K562 (cell line): ENCODE measurements at regions not wholly inside any gene's neighbourhood (a gene's known extent, or its start where the extent isn't known, plus 50 kb on each side); places are given as distances from the start of the nearest gene placed in this dataset.

Experiments
- ATAC-seq: fragments of 200-7000 bp; cut with Tn5 transposase; 3 replicates; pipeline ENCODE4 v1.9.1; 2020; ENCODE audit warnings: moderate library complexity
- BruUV-seq: library from RNA; stranded (reverse); fragments of 400-500 nt; replicated peaks from 2 replicates; lab custom pipeline; 2021; lab: Mats Ljungman, UMichigan
- CTCF ChIA-PET: fragments of 300-600 bp; formaldehyde crosslinking; extraction: SDS; loops from one replicate; lab custom pipeline; 2021; ENCODE audit warnings: low intra/inter-chr PET ratio; lab: Yijun Ruan, JAX
- POLR2A ChIA-PET: fragments of 300-600, 350-650 bp; sonication (Branson Sonifier 250); formaldehyde crosslinking; extraction: SDS; loops from one replicate; lab custom pipeline; 2021; ENCODE audit warnings: antibody characterized with exemption, inconsistent platforms; lab: Yijun Ruan, JAX
- DNase-seq, 4 experiments: peaks; one replicate each; pipeline versions ENCODE4 v3.0.0 to v3.0.0-alpha.2; 2011 to 2018; ENCODE audit warnings: low spot score in 3 of 4, mixed read lengths in 3 of 4; ENCODE audit errors: extremely low read depth in 1 of 4
- FAIRE-seq: peaks from 2 replicates; lab custom pipeline; 2011; peaks lifted over from hg19 to GRCh38; lab: Jason Lieb, UNC
- H2AFZ ChIP-seq: 2 replicates; pipeline ENCODE4 v1.6.0; 2011; ENCODE audit warnings: low read depth, low read length, control low read depth, inconsistent platforms
- H3K27ac ChIP-seq: fragments of 200-600 bp; 3 replicates; pipeline ENCODE4 v1.8.0; 2011; ENCODE audit warnings: low read depth, mild to moderate bottlenecking, control low read depth, inconsistent platforms, low read length, moderate library complexity, mixed read lengths; ENCODE audit errors: extremely low read depth
- H3K27me3 ChIP-seq, 2 experiments: fragments of 300-600 bp in 1 of 2; 2 replicates in 1 of 2; 3 replicates in 1 of 2; pipeline versions ENCODE4 v1.6.0 to v1.8.0; 2011; ENCODE audit warnings: inconsistent platforms in 2 of 2, low read length in 2 of 2, mild to moderate bottlenecking in 1 of 2, mixed read lengths in 1 of 2, moderate library complexity in 1 of 2; ENCODE audit not compliant: control insufficient read depth in 2 of 2, insufficient read depth in 2 of 2
- H3K36me3 ChIP-seq: fragments of 300-600 bp; 3 replicates; pipeline ENCODE4 v1.8.0; 2011; ENCODE audit warnings: mild to moderate bottlenecking, low read length, inconsistent platforms; ENCODE audit not compliant: control insufficient read depth, insufficient read depth
- H3K4me1 ChIP-seq, 2 experiments: fragments of 200-600 bp in 1 of 2; replicated peaks in 1 of 2; 2 replicates in 1 of 2; 3 replicates in 1 of 2; pipeline versions ENCODE4 v1.5.1 to v1.8.0; 2011; ENCODE audit warnings: inconsistent platforms in 2 of 2, low read length in 2 of 2, mild to moderate bottlenecking in 1 of 2, mixed read lengths in 1 of 2, moderate library complexity in 1 of 2; ENCODE audit not compliant: control insufficient read depth in 2 of 2, insufficient read depth in 2 of 2
- H3K4me2 ChIP-seq: 2 replicates; pipeline ENCODE4 v1.6.1; 2011; ENCODE audit warnings: low read length, control low read depth, inconsistent platforms, mixed read lengths; ENCODE audit not compliant: insufficient read depth
- H3K4me3 ChIP-seq: fragments of 200-600 bp; sonication (generic), shearing (Covaris generic); 2 replicates; pipeline ENCODE4 v1.5.1; 2016; ENCODE audit warnings: control low read depth, inconsistent platforms
- H3K79me2 ChIP-seq: fragments of 200-600 bp; 3 replicates; pipeline ENCODE4 v1.8.0; 2011; ENCODE audit warnings: low read length, inconsistent platforms; ENCODE audit not compliant: control insufficient read depth, insufficient read depth
- H3K9ac ChIP-seq, 2 experiments: 2 replicates each; pipeline versions ENCODE4 v1.6.0 to v1.6.1; 2011; ENCODE audit warnings: low read depth in 2 of 2, low read length in 2 of 2, control low read depth in 1 of 2, inconsistent platforms in 1 of 2, mild to moderate bottlenecking in 1 of 2, mixed read lengths in 1 of 2; ENCODE audit not compliant: insufficient read depth in 1 of 2
- H3K9me1 ChIP-seq: one replicate; pipeline ENCODE4 v1.6.0; 2011; ENCODE audit warnings: inconsistent platforms, mild to moderate bottlenecking, low read length, moderate library complexity; ENCODE audit not compliant: control insufficient read depth, insufficient read depth
- H3K9me3 ChIP-seq: replicated peaks from 2 replicates; pipeline ENCODE4 v1.5.1; 2011; ENCODE audit warnings: low read depth, low read length, inconsistent platforms; ENCODE audit not compliant: control insufficient read depth, insufficient read depth
- H4K20me1 ChIP-seq: replicated peaks from 2 replicates; pipeline ENCODE4 v1.6.1; 2011; ENCODE audit warnings: low read length, inconsistent platforms, mixed read lengths; ENCODE audit not compliant: control insufficient read depth, insufficient read depth
- ILF3 ChIP-seq: fragments of 450-650 bp; IDR thresholded peaks from 2 replicates; pipeline ENCODE4 v1.6.1; 2018; ENCODE audit warnings: antibody characterized with exemption, mild to moderate bottlenecking, moderate library complexity, borderline replicate concordance
- RBM25 ChIP-seq: fragments of 200-400 bp; formaldehyde crosslinking; IDR thresholded peaks from 2 replicates; pipeline ENCODE4 v1.6.1; 2018; ENCODE audit warnings: low read length, low read depth, moderate library complexity; ENCODE audit not compliant: severe bottlenecking
- STAT5A ChIP-seq: IDR thresholded peaks from 2 replicates; pipeline ENCODE4 v1.6.1; 2012; ENCODE audit warnings: low read length, inconsistent platforms, borderline replicate concordance
- ZNF253 ChIP-seq: fragments of 250-450 bp; sonication (Bioruptor Pico); conservative IDR thresholded peaks from 2 replicates; pipeline ENCODE4 v1.6.1; 2021; ENCODE audit warnings: mild to moderate bottlenecking
- ZNF699 ChIP-seq: fragments of 250-450 bp; sonication (Bioruptor Pico); IDR thresholded peaks from 2 replicates; pipeline ENCODE4 v1.8.0; 2021; ENCODE audit warnings: mild to moderate bottlenecking, moderate library complexity; ENCODE audit not compliant: insufficient replicate concordance
- WGBS: fragments of 100-300 bp; shearing (Covaris generic); methylation state at CpG from one replicate; pipeline ENCODE4 v1.1.6; 2016; ENCODE audit warnings: low coverage, mixed read lengths; ENCODE audit not compliant: insufficient coverage; ENCODE audit errors: missing lambda C conversion rate; 5-methylcytosine and 5-hydroxymethylcytosine counted together
- in situ Hi-C: fragments of 300-500 bp; cut with MboI; formaldehyde crosslinking; loops from 4 replicates; pipeline ENCODE4 v1.15.0; 2018; ENCODE audit warnings: inconsistent platforms, mixed read lengths
- intact Hi-C: fragments of 100-400 bp; cut with micrococcal nuclease; formaldehyde crosslinking; loops from 2 replicates; pipeline ENCODE4 v1.14.2; 2022

DNA sequence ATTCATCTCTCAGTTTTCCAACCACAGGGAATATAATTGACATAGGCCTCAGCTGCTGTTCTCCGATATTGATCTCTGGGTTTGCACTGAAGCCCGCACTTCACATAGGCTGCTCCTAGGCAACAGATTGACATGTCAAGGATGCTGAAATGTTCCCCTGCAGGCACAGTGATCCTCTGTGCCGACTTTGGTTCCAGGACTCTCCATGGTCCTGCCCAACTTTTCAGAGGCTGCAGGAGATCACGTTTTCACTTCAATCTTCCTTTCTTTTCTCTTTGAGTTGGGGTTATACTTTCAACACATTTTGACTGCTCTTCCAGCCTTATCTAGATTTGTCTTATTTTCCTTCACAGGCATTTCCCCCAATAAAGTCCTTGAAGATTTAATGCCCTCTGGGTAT is 1361.0 kb downstream of the DSC3 start (continued):
- TF ChIP-seq ZNF253 (no peak), ILF3 (no peak), RBM25 (no peak)

DNA sequence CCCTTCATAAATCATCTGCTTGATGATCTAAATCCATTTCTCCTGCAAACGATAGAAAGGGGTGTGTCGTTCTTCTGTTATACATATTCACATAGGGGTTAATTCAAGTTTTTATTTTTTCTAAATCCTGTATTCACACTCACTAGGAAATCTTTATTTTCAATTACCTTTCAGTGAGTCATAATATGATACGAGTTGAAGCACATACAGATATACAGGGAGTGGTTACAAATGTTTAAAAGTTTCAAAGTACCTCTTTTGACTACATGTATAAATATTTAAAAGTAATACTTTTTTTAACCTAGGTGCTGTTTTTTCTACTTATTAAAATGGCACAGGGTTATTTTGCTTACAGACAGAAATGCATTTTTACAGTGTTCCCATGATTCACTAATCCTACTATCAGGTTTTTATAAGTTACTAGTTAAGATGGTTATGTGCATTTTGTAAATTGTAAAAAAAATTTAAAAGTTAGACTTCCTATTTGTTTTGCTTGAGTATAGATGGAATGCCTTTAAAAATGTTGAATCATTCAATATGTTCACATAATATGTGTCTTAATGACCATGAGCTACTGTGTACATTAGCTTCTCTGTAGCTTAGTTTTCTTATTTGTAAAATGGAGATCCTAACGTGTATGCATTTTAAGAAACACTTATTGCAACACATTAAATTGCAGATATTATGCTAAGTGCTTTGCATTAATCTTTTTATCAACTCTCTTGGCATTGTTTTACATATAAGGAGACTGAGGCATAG is 1378.1 kb downstream of the DSC3 start:
- no peak overlapping the region for H3K4me3 ChIP-seq
- H3K27me3 ChIP-seq = no peaks in the 10 kb centered on the region
- intact Hi-C loops (no loop called here), in situ Hi-C loops (no loop called here)
- DNase-seq = no peak
- no peak for TF ChIP-seq ZNF699 (CRISPR knock-in tag)
- no peak for TF ChIP-seq STAT5A
- no peak overlapping the region for H3K4me2 ChIP-seq
- CTCF ChIA-PET = no interaction called here
- POLR2A ChIA-PET = no interaction called here
- no peaks in the 10 kb centered on the region for H4K20me1 ChIP-seq
- no peaks in the 10 kb centered on the region for H3K9me1 ChIP-seq
- FAIRE-seq = no peak
- no peaks in the 10 kb centered on the region for H3K4me1 ChIP-seq
- H3K9ac ChIP-seq = no peak overlapping the region
- H2AFZ ChIP-seq = no peak overlapping the region
- H3K9me3 ChIP-seq = peaks cover 2% of the 10 kb centered on the region; the same call in 1 of the 2 replicates
- no peak for ATAC-seq
- H3K79me2 ChIP-seq = no peaks in the 10 kb centered on the region
- H3K36me3 ChIP-seq = no peaks in the 10 kb centered on the region
- 0% methylated on average over 4 of the region's 4 CpGs for WGBS
- H3K27ac ChIP-seq = no peak overlapping the region
- BruUV-seq = no TSS peak
